ENCODE measurements at regions not wholly inside any gene's neighbourhood (a gene's known extent, or its start where the extent isn't known, plus 50 kb on each side); places are given as distances from the start of the nearest gene placed in this dataset.

GRCh38 chr22:47919001-47919441 is 1156.6 kb downstream of the TBC1D22A start:
- no peak for DNase-seq (ENCODE audit: low read depth)
- in situ Hi-C loops (cut with HindIII; ENCODE audit: low sequenced_read_pairs): no loop called here
- H3K4me3 ChIP-seq (ENCODE audit: low read depth, low read length): no peak overlapping the region
- no peak for TF ChIP-seq CTCF (IDR thresholded peaks at IDR 0.05; ENCODE audit: low read depth, low read length, missing control alignments)

- DNase-seq (ENCODE audit: low read depth): no peak
- in situ Hi-C loops (cut with HindIII; ENCODE audit: low sequenced_read_pairs): no loop called here
- no peak for TF ChIP-seq CTCF (IDR thresholded peaks at IDR 0.05; ENCODE audit: low read depth, low read length, missing control alignments)
- no peak overlapping the region for H3K4me3 ChIP-seq (ENCODE audit: low read depth, low read length)
Observed at GRCh38 chr22:47918276-47918921, 1155.9 kb downstream of the TBC1D22A start.

- DNase-seq (ENCODE audit: low read depth): no peak
- TF ChIP-seq CTCF (IDR thresholded peaks at IDR 0.05; ENCODE audit: low read depth, low read length, missing control alignments): no peak
- H3K4me3 ChIP-seq (ENCODE audit: low read depth, low read length): no peak overlapping the region
- in situ Hi-C loops (cut with HindIII; ENCODE audit: low sequenced_read_pairs): no loop called here
Observed at GRCh38 chr22:47914481-47915097, 1152.1 kb downstream of the TBC1D22A start.

GRCh38 chr22:47902646-47903180 is 1140.3 kb downstream of the TBC1D22A start:
- in situ Hi-C loops (cut with HindIII; ENCODE audit: low sequenced_read_pairs): no loop called here
- no peak for DNase-seq (ENCODE audit: low read depth)
- no peak for TF ChIP-seq CTCF (IDR thresholded peaks at IDR 0.05; ENCODE audit: low read depth, low read length, missing control alignments)
- no peak overlapping the region for H3K4me3 ChIP-seq (ENCODE audit: low read depth, low read length)

- H3K4me3 ChIP-seq (ENCODE audit: low read depth, low read length): no peak overlapping the region
- DNase-seq (ENCODE audit: low read depth): no peak
- in situ Hi-C loops (cut with HindIII; ENCODE audit: low sequenced_read_pairs): no loop called here
- TF ChIP-seq CTCF (IDR thresholded peaks at IDR 0.05; ENCODE audit: low read depth, low read length, missing control alignments): no peak
Observed at GRCh38 chr22:47901911-47902310, 1139.5 kb downstream of the TBC1D22A start.

- TF ChIP-seq CTCF (IDR thresholded peaks at IDR 0.05; ENCODE audit: low read depth, low read length, missing control alignments): no peak
- H3K4me3 ChIP-seq (ENCODE audit: low read depth, low read length): no peak overlapping the region
- DNase-seq (ENCODE audit: low read depth): no peak
- in situ Hi-C loops (cut with HindIII; ENCODE audit: low sequenced_read_pairs): no loop called here
Observed at GRCh38 chr22:47899894-47900293, 1137.4 kb downstream of the TBC1D22A start.
